Uterus (tissue), 2 donors: ENCODE measurements at regions not wholly inside any gene's neighbourhood (a gene's known extent, or its start where the extent isn't known, plus 50 kb on each side); places are given as distances from the start of the nearest gene placed in this dataset.

ENCODE experiments used
- POLR2A ChIP-seq, 2 donors: fragments of 450-650 bp; IDR thresholded peaks; one replicate each; pipeline ENCODE4 v1.6.1; 2016; ENCODE audit warnings: antibody characterized with exemption in 2 of 2, mild to moderate bottlenecking in 1 of 2, moderate library complexity in 1 of 2
- TF ChIP-seq, protein P1 (sequence below), 4 experiments: fragments of 200-600 bp in 2 of 4; fragments of 450-650 bp in 2 of 4; sonication (generic) in 2 of 4; IDR thresholded peaks; one replicate each; pipeline ENCODE4 v1.5.1; 2016 to 2019; ENCODE audit warnings: antibody characterized with exemption in 4 of 4, mild to moderate bottlenecking in 2 of 4, moderate library complexity in 1 of 4

DNA sequence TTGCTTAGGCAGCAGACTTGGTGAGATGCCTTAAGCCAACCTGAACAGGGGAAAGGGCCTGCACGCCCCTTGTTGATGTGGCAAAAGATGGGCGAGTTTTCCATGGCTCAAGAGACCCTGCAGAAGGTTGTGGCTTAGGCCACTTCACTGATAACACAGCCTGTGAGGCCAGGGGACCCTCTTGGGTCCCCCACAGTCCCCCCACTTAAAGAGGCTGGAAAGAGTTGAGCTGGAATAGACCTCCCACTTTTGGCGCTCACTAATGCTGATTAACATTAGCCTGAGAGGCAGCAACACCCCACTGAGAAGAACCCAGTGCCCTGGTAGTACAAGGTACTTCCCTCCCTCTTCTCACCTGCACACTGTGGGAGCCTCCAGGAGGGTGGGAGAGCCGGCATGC lies 107.5 kb downstream of the TRIM29 start:
- TF ChIP-seq POLR2A (IDR thresholded peaks at IDR 0.05): no peak
- TF ChIP-seq, protein P1, sequence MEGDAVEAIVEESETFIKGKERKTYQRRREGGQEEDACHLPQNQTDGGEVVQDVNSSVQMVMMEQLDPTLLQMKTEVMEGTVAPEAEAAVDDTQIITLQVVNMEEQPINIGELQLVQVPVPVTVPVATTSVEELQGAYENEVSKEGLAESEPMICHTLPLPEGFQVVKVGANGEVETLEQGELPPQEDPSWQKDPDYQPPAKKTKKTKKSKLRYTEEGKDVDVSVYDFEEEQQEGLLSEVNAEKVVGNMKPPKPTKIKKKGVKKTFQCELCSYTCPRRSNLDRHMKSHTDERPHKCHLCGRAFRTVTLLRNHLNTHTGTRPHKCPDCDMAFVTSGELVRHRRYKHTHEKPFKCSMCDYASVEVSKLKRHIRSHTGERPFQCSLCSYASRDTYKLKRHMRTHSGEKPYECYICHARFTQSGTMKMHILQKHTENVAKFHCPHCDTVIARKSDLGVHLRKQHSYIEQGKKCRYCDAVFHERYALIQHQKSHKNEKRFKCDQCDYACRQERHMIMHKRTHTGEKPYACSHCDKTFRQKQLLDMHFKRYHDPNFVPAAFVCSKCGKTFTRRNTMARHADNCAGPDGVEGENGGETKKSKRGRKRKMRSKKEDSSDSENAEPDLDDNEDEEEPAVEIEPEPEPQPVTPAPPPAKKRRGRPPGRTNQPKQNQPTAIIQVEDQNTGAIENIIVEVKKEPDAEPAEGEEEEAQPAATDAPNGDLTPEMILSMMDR (IDR thresholded peaks at IDR 0.05): no peak
